H1 (cell line): ENCODE measurements at regions not wholly inside any gene's neighbourhood (a gene's known extent, or its start where the extent isn't known, plus 50 kb on each side); places are given as distances from the start of the nearest gene placed in this dataset.

Source experiments
- CTCF ChIA-PET: fragments of 300-600 bp; sonication (Branson Sonifier 250); formaldehyde crosslinking; loops from one replicate; lab custom pipeline; 2021; ENCODE audit not compliant: partially characterized antibody; lab: Charles Lee
- POLR2A ChIA-PET: fragments of 300-600 bp; sonication (Branson Sonifier 250); formaldehyde crosslinking; loops from one replicate; lab custom pipeline; 2021; ENCODE audit warnings: inconsistent platforms; ENCODE audit not compliant: partially characterized antibody; lab: Charles Lee
- DNase-seq, 2 experiments: peaks; one replicate each; pipeline versions ENCODE4 v3.0.0 to v3.0.0-alpha.2; 2010 to 2022; ENCODE audit warnings: low spot score in 2 of 2, low read depth in 1 of 2, mixed read lengths in 1 of 2
- FAIRE-seq: peaks from 2 replicates; lab custom pipeline; 2011; peaks lifted over from hg19 to GRCh38; lab: Jason Lieb, UNC
- H2AFZ ChIP-seq: 2 replicates; pipeline ENCODE4 v1.8.1; 2012; ENCODE audit warnings: low read length, inconsistent platforms
- H2AK5ac ChIP-seq: 2 replicates; pipeline ENCODE4 v1.6.1; 2013; ENCODE audit warnings: low read depth, low read length
- H2BK120ac ChIP-seq: replicated peaks from 2 replicates; pipeline ENCODE3; 2013; ENCODE audit warnings: low read depth, low read length, inconsistent platforms
- H2BK12ac ChIP-seq: 2 replicates; pipeline ENCODE4 v1.6.1; 2013; ENCODE audit warnings: low read depth, low read length
- H2BK15ac ChIP-seq: 2 replicates; pipeline ENCODE4 v1.6.1; 2013; ENCODE audit warnings: low read length
- H2BK20ac ChIP-seq: 2 replicates; pipeline ENCODE4 v1.6.1; 2013; ENCODE audit warnings: low read length
- H2BK5ac ChIP-seq: 2 replicates; pipeline ENCODE4 v1.6.1; 2013; ENCODE audit warnings: low read depth, low read length
- H3K14ac ChIP-seq: 2 replicates; pipeline ENCODE4 v1.6.1; 2013; ENCODE audit warnings: inconsistent platforms; ENCODE audit not compliant: insufficient read length
- H3K18ac ChIP-seq: 2 replicates; pipeline ENCODE4 v1.6.1; 2013; ENCODE audit warnings: low read length; ENCODE audit errors: extremely low read depth
- H3K23ac ChIP-seq: 2 replicates; pipeline ENCODE4 v1.6.1; 2013; ENCODE audit warnings: inconsistent platforms; ENCODE audit not compliant: insufficient read length
- H3K23me2 ChIP-seq: 2 replicates; pipeline ENCODE4 v1.6.1; 2013; ENCODE audit warnings: low read depth, low read length
- H3K27ac ChIP-seq: 2 replicates; pipeline ENCODE4 v1.6.1; 2011; ENCODE audit warnings: low read depth, low read length, inconsistent platforms
- H3K27me3 ChIP-seq, 4 experiments: replicated peaks in 1 of 4; 1 replicate in 1 of 4; 2 replicates in 3 of 4; pipeline versions ENCODE4 v1.6.1 to v1.8.1; 2011 to 2013; ENCODE audit warnings: low read length in 3 of 4, mild to moderate bottlenecking in 3 of 4, inconsistent platforms in 2 of 4, mixed read lengths in 2 of 4, moderate library complexity in 1 of 4; ENCODE audit not compliant: control insufficient read depth in 3 of 4, insufficient read depth in 3 of 4; ENCODE audit errors: extremely low read depth in 1 of 4
- H3K36me3 ChIP-seq, 4 experiments: 2 replicates each; pipeline versions ENCODE4 v1.6.1 to v1.8.1; 2011 to 2013; ENCODE audit warnings: mild to moderate bottlenecking in 4 of 4, low read length in 3 of 4, moderate library complexity in 2 of 4, control low read depth in 1 of 4, inconsistent platforms in 1 of 4; ENCODE audit not compliant: insufficient read depth in 4 of 4, control insufficient read depth in 2 of 4
- H3K4ac ChIP-seq: replicated peaks from 2 replicates; pipeline ENCODE3; 2013; ENCODE audit warnings: low read length, low read depth, mixed read lengths, inconsistent platforms; ENCODE audit not compliant: insufficient read length
- H3K4me1 ChIP-seq, 4 experiments: replicated peaks in 1 of 4; 1 replicate in 1 of 4; 2 replicates in 3 of 4; pipeline versions ENCODE4 v1.6.1 to v1.8.1; 2011 to 2013; ENCODE audit warnings: low read length in 3 of 4, inconsistent platforms in 2 of 4, mixed read lengths in 1 of 4; ENCODE audit not compliant: insufficient read depth in 4 of 4, control insufficient read depth in 3 of 4
- H3K4me2 ChIP-seq, 2 experiments: 2 replicates each; pipeline versions ENCODE4 v1.6.1 to v1.8.1; 2011 to 2013; ENCODE audit warnings: low read depth in 2 of 2, low read length in 2 of 2, control low read depth in 1 of 2, inconsistent platforms in 1 of 2, mild to moderate bottlenecking in 1 of 2; ENCODE audit not compliant: insufficient read depth in 1 of 2
- H3K4me3 ChIP-seq, 4 experiments: fragments of 200-600, 300-600 bp in 1 of 4; sonication (generic), shearing (Covaris generic), sonication (Bioruptor Twin) in 1 of 4; 2 replicates each; pipeline versions ENCODE4 v1.5.1 to v1.8.1; 2011 to 2016; ENCODE audit warnings: low read length in 4 of 4, low read depth in 3 of 4, control low read depth in 2 of 4, inconsistent platforms in 2 of 4, mild to moderate bottlenecking in 2 of 4, mixed read lengths in 1 of 4, moderate library complexity in 1 of 4; ENCODE audit not compliant: insufficient read depth in 2 of 4; ENCODE audit errors: extremely low read depth in 1 of 4
- H3K56ac ChIP-seq: replicated peaks from 2 replicates; pipeline ENCODE3; 2013; ENCODE audit warnings: low read depth, mild to moderate bottlenecking, mixed read lengths, low read length, inconsistent platforms; ENCODE audit not compliant: insufficient read length
- H3K79me1 ChIP-seq: 2 replicates; pipeline ENCODE4 v1.6.1; 2013; ENCODE audit warnings: low read depth, low read length, control low read depth
- H3K79me2 ChIP-seq, 2 experiments: 2 replicates each; pipeline versions ENCODE4 v1.6.1 to v1.8.1; 2012 to 2013; ENCODE audit warnings: low read length in 2 of 2, mild to moderate bottlenecking in 2 of 2, inconsistent platforms in 1 of 2; ENCODE audit not compliant: insufficient read depth in 2 of 2, control insufficient read depth in 1 of 2
- H3K9ac ChIP-seq, 4 experiments: replicated peaks in 1 of 4; 1 replicate in 1 of 4; 2 replicates in 3 of 4; pipeline versions ENCODE4 v1.6.1 to v1.8.1; 2011 to 2013; ENCODE audit warnings: low read depth in 3 of 4, low read length in 3 of 4, control low read depth in 2 of 4, mild to moderate bottlenecking in 2 of 4, moderate library complexity in 2 of 4, inconsistent platforms in 1 of 4; ENCODE audit errors: extremely low read depth in 1 of 4
- H3K9me3 ChIP-seq, 2 experiments: 2 replicates each; pipeline versions ENCODE4 v1.6.1 to v1.8.1; 2012 to 2013; ENCODE audit warnings: mild to moderate bottlenecking in 2 of 2, moderate library complexity in 2 of 2, control low read depth in 1 of 2, inconsistent platforms in 1 of 2, low read depth in 1 of 2, low read length in 1 of 2, mixed read lengths in 1 of 2; ENCODE audit not compliant: insufficient read depth in 2 of 2
- H4K20me1 ChIP-seq, 2 experiments: replicated peaks in 1 of 2; 2 replicates each; pipeline versions ENCODE3 to v1.8.1; 2011 to 2013; ENCODE audit warnings: inconsistent platforms in 2 of 2, low read length in 2 of 2, mild to moderate bottlenecking in 1 of 2; ENCODE audit not compliant: insufficient read depth in 2 of 2, control insufficient read depth in 1 of 2
- H4K5ac ChIP-seq: 2 replicates; pipeline ENCODE4 v1.6.1; 2013; ENCODE audit warnings: low read length, low read depth, mixed read lengths, inconsistent platforms; ENCODE audit not compliant: insufficient read length
- H4K8ac ChIP-seq: 2 replicates; pipeline ENCODE4 v1.8.0; 2013; ENCODE audit warnings: mild to moderate bottlenecking, moderate library complexity, low read length, inconsistent platforms; ENCODE audit not compliant: insufficient read depth; ENCODE audit errors: extremely low read depth
- H4K91ac ChIP-seq: replicated peaks from 2 replicates; pipeline ENCODE3; 2013; ENCODE audit warnings: low read length, mixed read lengths, inconsistent platforms; ENCODE audit not compliant: insufficient read length
- BRCA1 ChIP-seq: IDR thresholded peaks from 2 replicates; pipeline ENCODE4 v1.6.1; 2012; ENCODE audit warnings: low read depth, low read length, improper control_type of control experiment
- RXRA ChIP-seq: IDR thresholded peaks from 2 replicates; pipeline ENCODE4 v1.6.1; 2011; ENCODE audit warnings: low read depth, mild to moderate bottlenecking, low read length, moderate library complexity; ENCODE audit not compliant: insufficient read depth
- SUZ12 ChIP-seq: fragments of 200-600 bp; sonication (generic); IDR thresholded peaks from 2 replicates; pipeline ENCODE4 v1.6.1; 2012; ENCODE audit warnings: mild to moderate bottlenecking, inconsistent platforms, low read length, moderate library complexity, mixed read lengths
- TAF1 ChIP-seq: IDR thresholded peaks from 2 replicates; pipeline ENCODE4 v1.6.1; 2011; ENCODE audit warnings: mild to moderate bottlenecking, low read depth, low read length
- TAF7 ChIP-seq: optimal IDR thresholded peaks from 2 replicates; pipeline ENCODE3; 2011; ENCODE audit warnings: low read depth, mild to moderate bottlenecking, inconsistent platforms, low read length, moderate library complexity, borderline replicate concordance
- TBP ChIP-seq: IDR thresholded peaks from 2 replicates; pipeline ENCODE4 v1.6.1; 2011; ENCODE audit warnings: low read depth, low read length, improper control_type of control experiment
- TEAD4 ChIP-seq: IDR thresholded peaks from 2 replicates; pipeline ENCODE4 v1.6.1; 2012; ENCODE audit warnings: low read depth, low read length, inconsistent platforms, mixed read lengths
- ZNF274 ChIP-seq: IDR thresholded peaks from 2 replicates; pipeline ENCODE4 v1.7.0; 2012; ENCODE audit warnings: low read length, borderline replicate concordance; ENCODE audit errors: extremely low read depth
- WGBS, 2 experiments: shearing (Covaris generic) in 1 of 2; methylation state at CpG; one replicate each; pipeline versions ENCODE4 v1.1.6 to v1.1.7; 2013 to 2015; ENCODE audit warnings: low lambda C conversion rate in 2 of 2, mixed read lengths in 2 of 2, inconsistent platforms in 1 of 2, low coverage in 1 of 2, missing lambda C conversion rate in 1 of 2; ENCODE audit not compliant: insufficient replicate concordance in 2 of 2, insufficient coverage in 1 of 2, insufficient read length in 1 of 2; ENCODE audit errors: extremely low coverage in 1 of 2, missing lambda C conversion rate in 1 of 2; 5-methylcytosine and 5-hydroxymethylcytosine counted together
- TF ChIP-seq, protein P1 (sequence below), 3 experiments: IDR thresholded peaks; 1 replicate in 2 of 3; 2 replicates in 1 of 3; pipeline versions ENCODE4 v1.5.1 to v1.6.1; 2011; ENCODE audit warnings: low read length in 3 of 3, mild to moderate bottlenecking in 3 of 3, inconsistent platforms in 2 of 3, low read depth in 1 of 3, moderate library complexity in 1 of 3; ENCODE audit not compliant: insufficient read depth in 1 of 3; ENCODE audit errors: control extremely low read depth in 1 of 3

- TF ChIP-seq TBP = no peak
- no peak for TF ChIP-seq TEAD4
- TF ChIP-seq TAF7 = no peak
- no peak for TF ChIP-seq SUZ12
- TF ChIP-seq, protein P1, sequence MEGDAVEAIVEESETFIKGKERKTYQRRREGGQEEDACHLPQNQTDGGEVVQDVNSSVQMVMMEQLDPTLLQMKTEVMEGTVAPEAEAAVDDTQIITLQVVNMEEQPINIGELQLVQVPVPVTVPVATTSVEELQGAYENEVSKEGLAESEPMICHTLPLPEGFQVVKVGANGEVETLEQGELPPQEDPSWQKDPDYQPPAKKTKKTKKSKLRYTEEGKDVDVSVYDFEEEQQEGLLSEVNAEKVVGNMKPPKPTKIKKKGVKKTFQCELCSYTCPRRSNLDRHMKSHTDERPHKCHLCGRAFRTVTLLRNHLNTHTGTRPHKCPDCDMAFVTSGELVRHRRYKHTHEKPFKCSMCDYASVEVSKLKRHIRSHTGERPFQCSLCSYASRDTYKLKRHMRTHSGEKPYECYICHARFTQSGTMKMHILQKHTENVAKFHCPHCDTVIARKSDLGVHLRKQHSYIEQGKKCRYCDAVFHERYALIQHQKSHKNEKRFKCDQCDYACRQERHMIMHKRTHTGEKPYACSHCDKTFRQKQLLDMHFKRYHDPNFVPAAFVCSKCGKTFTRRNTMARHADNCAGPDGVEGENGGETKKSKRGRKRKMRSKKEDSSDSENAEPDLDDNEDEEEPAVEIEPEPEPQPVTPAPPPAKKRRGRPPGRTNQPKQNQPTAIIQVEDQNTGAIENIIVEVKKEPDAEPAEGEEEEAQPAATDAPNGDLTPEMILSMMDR (IDR thresholded peaks at IDR 0.05; ENCODE audit: control extremely low read depth in 1 of 3, insufficient read depth in 1 of 3, low read depth in 1 of 3, low read length in 3 of 3) = no peak
- TF ChIP-seq RXRA = no peak
- TF ChIP-seq BRCA1 = no peak
- TF ChIP-seq ZNF274 = no peak
- no peak for TF ChIP-seq TAF1
- ChIA-PET POLR2A (no interaction called here), CTCF (interaction anchor here (1.1 kb wide), 1 partner anchor 196 kb away, joined by 3 read pairs; no protein-coding TSS in a partner anchor)
- peaks cover 0 to 2% of the 10 kb centered on the region in 2 experiments for H4K20me1 ChIP-seq
- no peak overlapping the region for H3K14ac ChIP-seq
- H2BK5ac ChIP-seq = no peak overlapping the region
- no peaks in the 10 kb centered on the region for H3K79me1 ChIP-seq
- FAIRE-seq (no peak), DNase-seq (no peak)
- no peak overlapping the region for H3K18ac ChIP-seq
- H3K4me2 ChIP-seq = no peak overlapping the region
- peak overlapping the region; percentile 22; the same call in 1 of the 2 replicates for H2BK12ac ChIP-seq
- no peak overlapping the region for H4K8ac ChIP-seq
- H3K23ac ChIP-seq = no peak overlapping the region
- H2BK20ac ChIP-seq = no peak overlapping the region
- H2BK120ac ChIP-seq = no peak overlapping the region
- no peak overlapping the region for H3K9ac ChIP-seq
- H3K23me2 ChIP-seq = peaks cover 3% of the 10 kb centered on the region; the same call in 1 of the 2 replicates
- H4K5ac ChIP-seq = no peak overlapping the region
- no peaks in the 10 kb centered on the region; a peak in 1 of 7 replicates for H3K27me3 ChIP-seq
- no peaks in the 10 kb centered on the region for H3K9me3 ChIP-seq
- WGBS, 2 experiments = 74% methylated on average over 6 of the region's 6 CpGs; no CpG with 5 or more reads in 1 of the 2 experiments
- H3K4ac ChIP-seq = no peak overlapping the region
- peak overlapping the region; percentile 75; the same call in 1 of the 2 replicates for H2BK15ac ChIP-seq
- H3K4me3 ChIP-seq = no peak overlapping the region
- no peak overlapping the region for H3K27ac ChIP-seq
- H2AK5ac ChIP-seq = no peak overlapping the region
- H3K4me1 ChIP-seq = no peaks in the 10 kb centered on the region
- H2AFZ ChIP-seq = no peak overlapping the region
- H4K91ac ChIP-seq = no peak overlapping the region
- H3K36me3 ChIP-seq = no peaks in the 10 kb centered on the region
- no peaks in the 10 kb centered on the region for H3K79me2 ChIP-seq
- no peak overlapping the region for H3K56ac ChIP-seq
Observed at GRCh38 chr15:69631005-69631404, 178.4 kb downstream of the RPLP1 start.
